Type B pancreatic cell (in vitro differentiated cells): ENCODE measurements at regions not wholly inside any gene's neighbourhood (a gene's known extent, or its start where the extent isn't known, plus 50 kb on each side); places are given as distances from the start of the nearest gene placed in this dataset.

ENCODE experiments used
- DNase-seq: peaks from one replicate; pipeline ENCODE4 v3.0.0; 2021; ENCODE audit warnings: mixed read lengths; ENCODE audit not compliant: unreplicated experiment; ENCODE audit errors: extremely low spot score
- H3K27ac Mint-ChIP-seq: 2 replicates; pipeline ENCODE4 v1.8.0; 2021; ENCODE audit warnings: mild to moderate bottlenecking, mixed read lengths
- H3K27me3 Mint-ChIP-seq: 2 replicates; pipeline ENCODE4 v1.8.0; 2021; ENCODE audit warnings: mixed read lengths
- H3K36me3 Mint-ChIP-seq: 2 replicates; pipeline ENCODE4 v1.8.0; 2021; ENCODE audit warnings: mixed read lengths
- H3K4me1 Mint-ChIP-seq: one replicate; pipeline ENCODE4 v1.8.0; 2021; ENCODE audit warnings: mixed read lengths; ENCODE audit not compliant: unreplicated experiment
- H3K4me3 Mint-ChIP-seq: 2 replicates; pipeline ENCODE4 v1.8.0; 2021; ENCODE audit warnings: mild to moderate bottlenecking, mixed read lengths
- H3K9me3 Mint-ChIP-seq: 2 replicates; pipeline ENCODE4 v1.8.0; 2021; ENCODE audit warnings: mixed read lengths
- TF ChIP-seq, protein P1 (sequence below): fragments of 200-600 bp; sonication (generic); conservative IDR thresholded peaks from 2 replicates; pipeline ENCODE4 v1.5.0; 2021; ENCODE audit warnings: antibody characterized with exemption, mild to moderate bottlenecking

DNA sequence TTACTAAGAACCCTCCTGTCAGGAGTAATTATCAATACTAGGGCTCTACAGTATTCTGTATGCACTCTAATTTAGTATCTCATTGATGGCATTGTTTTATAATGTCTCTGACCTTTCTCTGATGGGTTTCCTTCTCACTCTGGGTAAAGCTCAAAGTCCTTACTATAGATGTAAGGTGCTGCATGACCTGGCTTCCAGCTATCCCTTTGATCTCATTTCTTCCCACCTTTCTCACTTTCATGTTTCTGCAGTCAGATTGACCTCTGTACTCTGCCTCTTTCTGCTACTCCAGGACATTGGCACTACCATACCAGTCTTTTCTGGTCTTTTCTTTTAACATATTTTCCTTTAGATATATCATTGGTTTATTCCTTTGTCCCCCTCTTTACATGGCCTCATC lies 2332.8 kb upstream of the C9orf72 start:
- Mint-ChIP-seq H3K36me3 (no peaks in the 10 kb centered on the region), H3K27ac (no peak overlapping the region), H3K4me1 (no peaks in the 10 kb centered on the region), H3K9me3 (no peaks in the 10 kb centered on the region), H3K4me3 (no peak overlapping the region), H3K27me3 (no peaks in the 10 kb centered on the region)
- DNase-seq, result no peak
- TF ChIP-seq, protein P1, sequence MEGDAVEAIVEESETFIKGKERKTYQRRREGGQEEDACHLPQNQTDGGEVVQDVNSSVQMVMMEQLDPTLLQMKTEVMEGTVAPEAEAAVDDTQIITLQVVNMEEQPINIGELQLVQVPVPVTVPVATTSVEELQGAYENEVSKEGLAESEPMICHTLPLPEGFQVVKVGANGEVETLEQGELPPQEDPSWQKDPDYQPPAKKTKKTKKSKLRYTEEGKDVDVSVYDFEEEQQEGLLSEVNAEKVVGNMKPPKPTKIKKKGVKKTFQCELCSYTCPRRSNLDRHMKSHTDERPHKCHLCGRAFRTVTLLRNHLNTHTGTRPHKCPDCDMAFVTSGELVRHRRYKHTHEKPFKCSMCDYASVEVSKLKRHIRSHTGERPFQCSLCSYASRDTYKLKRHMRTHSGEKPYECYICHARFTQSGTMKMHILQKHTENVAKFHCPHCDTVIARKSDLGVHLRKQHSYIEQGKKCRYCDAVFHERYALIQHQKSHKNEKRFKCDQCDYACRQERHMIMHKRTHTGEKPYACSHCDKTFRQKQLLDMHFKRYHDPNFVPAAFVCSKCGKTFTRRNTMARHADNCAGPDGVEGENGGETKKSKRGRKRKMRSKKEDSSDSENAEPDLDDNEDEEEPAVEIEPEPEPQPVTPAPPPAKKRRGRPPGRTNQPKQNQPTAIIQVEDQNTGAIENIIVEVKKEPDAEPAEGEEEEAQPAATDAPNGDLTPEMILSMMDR, result no peak

DNA sequence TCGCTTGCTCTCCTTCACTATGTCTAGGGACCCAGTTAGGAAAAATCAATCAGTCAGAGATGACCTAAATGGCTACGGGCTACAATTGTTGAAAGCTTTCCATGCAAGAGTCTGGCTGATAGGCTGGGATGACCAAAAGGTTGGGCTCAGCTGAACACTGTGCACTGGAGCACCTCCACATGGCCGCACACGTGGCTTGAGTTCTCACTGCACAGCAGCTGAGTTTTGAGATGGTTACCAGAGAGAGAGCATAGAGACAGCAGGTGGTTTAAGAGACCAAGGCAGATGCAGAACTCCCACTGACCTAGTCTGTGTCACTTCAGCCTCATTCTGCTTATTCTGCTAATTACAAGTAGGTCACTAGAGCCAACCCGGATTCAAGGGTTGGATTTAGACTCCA lies 2354.8 kb upstream of the C9orf72 start:
- no peaks in the 10 kb centered on the region for H3K27me3 Mint-ChIP-seq
- no peaks in the 10 kb centered on the region for H3K9me3 Mint-ChIP-seq
- H3K4me3 Mint-ChIP-seq, result no peak overlapping the region
- no peak overlapping the region for H3K27ac Mint-ChIP-seq
- no peaks in the 10 kb centered on the region for H3K4me1 Mint-ChIP-seq
- no peak for DNase-seq
- no peaks in the 10 kb centered on the region for H3K36me3 Mint-ChIP-seq
- TF ChIP-seq, protein P1, result no peak

DNA sequence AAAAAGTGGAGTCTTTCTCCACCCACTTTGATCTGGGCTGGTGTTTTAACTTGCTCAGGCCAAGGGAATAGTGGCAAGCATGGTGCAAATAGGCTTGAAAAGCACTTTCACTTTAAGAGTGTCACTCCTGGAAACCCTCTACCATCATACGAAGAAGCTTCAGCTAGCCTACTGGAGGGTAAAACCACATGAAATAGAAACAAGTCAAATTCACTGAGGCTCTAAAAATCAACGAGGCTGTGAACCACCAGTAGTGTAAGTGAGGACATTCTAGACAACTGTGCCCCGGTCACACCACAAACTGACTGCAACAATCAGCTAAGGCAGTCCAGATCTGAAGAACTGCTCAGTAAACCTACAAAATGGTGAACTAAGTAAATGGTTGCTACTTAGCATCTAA lies 2366.3 kb upstream of the C9orf72 start:
- Mint-ChIP-seq H3K27me3 (no peaks in the 10 kb centered on the region), H3K36me3 (no peaks in the 10 kb centered on the region), H3K4me3 (no peak overlapping the region), H3K9me3 (no peaks in the 10 kb centered on the region), H3K4me1 (no peaks in the 10 kb centered on the region), H3K27ac (no peak overlapping the region)
- TF ChIP-seq, protein P1, result no peak
- no peak for DNase-seq

DNA sequence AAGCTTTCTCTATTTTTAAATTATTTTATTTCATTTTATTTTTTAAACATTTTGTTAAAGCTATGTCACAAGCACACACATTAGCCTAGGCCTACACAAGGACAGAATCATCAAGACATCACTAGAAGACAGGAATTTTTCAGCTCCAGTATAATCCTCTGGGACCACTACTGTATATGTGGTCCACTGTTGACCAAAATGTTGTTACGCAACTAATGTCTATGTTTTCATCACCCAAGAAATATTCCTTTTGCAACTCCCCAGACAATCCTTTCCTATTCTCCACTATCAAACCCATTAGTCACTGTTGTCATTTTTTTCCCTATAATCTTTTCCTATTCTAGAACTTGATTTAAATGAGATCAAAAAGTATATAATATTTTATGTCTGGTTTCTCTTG lies 2371.7 kb upstream of the C9orf72 start:
- H3K36me3 Mint-ChIP-seq, result no peaks in the 10 kb centered on the region
- TF ChIP-seq, protein P1, result no peak
- DNase-seq, result no peak
- H3K4me1 Mint-ChIP-seq, result no peaks in the 10 kb centered on the region
- no peak overlapping the region for H3K27ac Mint-ChIP-seq
- no peaks in the 10 kb centered on the region for H3K27me3 Mint-ChIP-seq
- H3K9me3 Mint-ChIP-seq, result no peaks in the 10 kb centered on the region
- no peak overlapping the region for H3K4me3 Mint-ChIP-seq

DNA sequence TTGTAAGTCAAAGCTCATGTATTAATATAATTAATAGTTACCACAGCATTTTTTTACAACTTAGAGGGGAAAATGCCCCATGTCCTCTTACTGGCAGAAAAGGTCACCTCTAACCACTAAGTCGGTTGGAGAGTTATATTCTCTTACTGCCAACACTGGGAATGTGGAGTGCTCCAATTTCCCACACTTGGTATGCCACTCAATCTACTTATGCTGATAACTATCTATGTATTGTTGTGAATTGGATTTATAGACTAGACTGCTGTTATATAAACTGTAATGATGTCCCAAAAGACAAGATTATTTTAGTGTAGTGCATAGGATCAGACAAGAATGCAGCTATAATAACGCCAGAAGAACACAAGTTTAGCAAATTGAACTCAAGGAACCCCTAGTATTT lies 2385.2 kb upstream of the C9orf72 start:
- Mint-ChIP-seq H3K27ac (no peak overlapping the region), H3K27me3 (no peaks in the 10 kb centered on the region), H3K9me3 (no peaks in the 10 kb centered on the region), H3K4me3 (no peak overlapping the region), H3K4me1 (no peaks in the 10 kb centered on the region), H3K36me3 (no peaks in the 10 kb centered on the region)
- TF ChIP-seq, protein P1, result no peak
- DNase-seq, result no peak

DNA sequence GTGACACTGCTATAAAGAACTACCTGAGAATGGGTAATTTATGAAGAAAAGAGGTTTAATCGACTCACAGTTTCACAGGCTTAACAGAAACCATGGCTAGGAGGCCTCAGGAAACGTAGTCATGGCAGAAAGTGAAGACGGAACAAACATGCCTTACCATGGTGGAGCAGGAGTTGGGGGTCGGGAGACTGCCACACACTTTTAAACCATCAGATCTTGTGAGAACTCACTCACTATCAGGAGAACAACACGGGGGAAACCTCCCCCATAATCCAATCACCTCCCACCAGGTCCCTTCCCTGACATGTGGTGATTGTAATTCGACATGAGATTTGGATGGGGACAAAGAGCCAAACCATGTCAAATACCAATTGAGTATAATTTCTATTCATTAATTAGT lies 2392.6 kb upstream of the C9orf72 start:
- H3K27me3 Mint-ChIP-seq, result no peaks in the 10 kb centered on the region
- no peaks in the 10 kb centered on the region for H3K4me1 Mint-ChIP-seq
- no peak overlapping the region for H3K4me3 Mint-ChIP-seq
- DNase-seq, result no peak
- TF ChIP-seq, protein P1, result no peak
- no peaks in the 10 kb centered on the region for H3K36me3 Mint-ChIP-seq
- no peak overlapping the region for H3K27ac Mint-ChIP-seq
- H3K9me3 Mint-ChIP-seq, result no peaks in the 10 kb centered on the region
